Tibial artery (tissue), 4 donors: ENCODE measurements at regions not wholly inside any gene's neighbourhood (a gene's known extent, or its start where the extent isn't known, plus 50 kb on each side); places are given as distances from the start of the nearest gene placed in this dataset.

Experiments
- DNase-seq, 2 donors: peaks; one replicate each; pipeline ENCODE4 v3.0.0-alpha.2; 2019
- H3K27ac ChIP-seq, 2 donors: fragments of 200-600 bp; sonication (generic) in 1 of 2; 1 replicate in 1 of 2; 2 replicates in 1 of 2; pipeline ENCODE4 v1.5.1; 2018 to 2019; ENCODE audit warnings: mild to moderate bottlenecking in 1 of 2
- H3K27me3 ChIP-seq, 2 donors: fragments of 200-600 bp; sonication (generic) in 1 of 2; one replicate each; pipeline versions ENCODE4 v1.5.1 to v1.6.0; 2016 to 2019
- H3K36me3 ChIP-seq, 3 donors: fragments of 200-600 bp; sonication (generic) in 2 of 3; one replicate each; pipeline ENCODE4 v1.5.1; 2016 to 2019; ENCODE audit warnings: mild to moderate bottlenecking in 2 of 3
- H3K4me1 ChIP-seq, 4 donors: fragments of 200-600 bp; sonication (generic) in 2 of 4; 1 replicate in 3 of 4; 2 replicates in 1 of 4; pipeline ENCODE4 v1.5.1; 2016 to 2019
- H3K4me3 ChIP-seq, 2 donors: fragments of 200-600 bp; sonication (generic) in 1 of 2; 1 replicate in 1 of 2; 2 replicates in 1 of 2; pipeline ENCODE4 v1.5.1; 2018 to 2019; ENCODE audit warnings: mild to moderate bottlenecking in 2 of 2
- H3K9me3 ChIP-seq, 3 donors: fragments of 200-600 bp; sonication (generic) in 1 of 3; one replicate each; pipeline ENCODE4 v1.5.1; 2016 to 2019
- intact Hi-C: fragments of 100-400 bp; cut with DNase I; formaldehyde crosslinking; loops from one replicate; pipeline ENCODE4 v1.15.0; 2023; ENCODE audit warnings: low total_unique reads
- TF ChIP-seq, protein P1 (sequence below), 2 experiments: fragments of 200-600 bp in 1 of 2; fragments of 450-650 bp in 1 of 2; IDR thresholded peaks; one replicate each; pipeline ENCODE4 v1.5.1; 2017 to 2019; ENCODE audit warnings: antibody characterized with exemption in 2 of 2, mild to moderate bottlenecking in 1 of 2, moderate library complexity in 1 of 2

DNA sequence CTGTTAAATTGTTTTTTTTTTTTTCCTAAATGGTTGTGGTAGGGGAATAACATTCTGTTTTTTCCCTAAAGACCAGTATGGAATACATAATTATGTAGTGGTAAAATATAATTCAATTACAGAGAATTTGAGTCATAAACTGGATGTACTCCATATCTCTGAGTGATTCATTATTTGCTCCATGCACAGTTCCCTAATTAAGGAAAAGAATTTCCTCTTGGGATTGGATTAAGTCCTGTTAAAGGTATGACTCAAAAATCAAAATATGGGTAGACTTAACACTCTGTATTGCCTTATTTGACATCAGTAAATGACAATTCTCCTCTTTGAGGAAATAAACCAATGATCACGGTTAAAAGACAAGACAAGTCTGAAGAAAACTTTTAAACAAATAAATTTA lies 78.0 kb upstream of the KCNH8 start:
- DNase-seq, result no peak
- no peaks in the 10 kb centered on the region for H3K9me3 ChIP-seq
- intact Hi-C loops, result no loop called here
- TF ChIP-seq, protein P1, sequence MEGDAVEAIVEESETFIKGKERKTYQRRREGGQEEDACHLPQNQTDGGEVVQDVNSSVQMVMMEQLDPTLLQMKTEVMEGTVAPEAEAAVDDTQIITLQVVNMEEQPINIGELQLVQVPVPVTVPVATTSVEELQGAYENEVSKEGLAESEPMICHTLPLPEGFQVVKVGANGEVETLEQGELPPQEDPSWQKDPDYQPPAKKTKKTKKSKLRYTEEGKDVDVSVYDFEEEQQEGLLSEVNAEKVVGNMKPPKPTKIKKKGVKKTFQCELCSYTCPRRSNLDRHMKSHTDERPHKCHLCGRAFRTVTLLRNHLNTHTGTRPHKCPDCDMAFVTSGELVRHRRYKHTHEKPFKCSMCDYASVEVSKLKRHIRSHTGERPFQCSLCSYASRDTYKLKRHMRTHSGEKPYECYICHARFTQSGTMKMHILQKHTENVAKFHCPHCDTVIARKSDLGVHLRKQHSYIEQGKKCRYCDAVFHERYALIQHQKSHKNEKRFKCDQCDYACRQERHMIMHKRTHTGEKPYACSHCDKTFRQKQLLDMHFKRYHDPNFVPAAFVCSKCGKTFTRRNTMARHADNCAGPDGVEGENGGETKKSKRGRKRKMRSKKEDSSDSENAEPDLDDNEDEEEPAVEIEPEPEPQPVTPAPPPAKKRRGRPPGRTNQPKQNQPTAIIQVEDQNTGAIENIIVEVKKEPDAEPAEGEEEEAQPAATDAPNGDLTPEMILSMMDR (IDR thresholded peaks at IDR 0.05), result no peak
- no peaks in the 10 kb centered on the region for H3K4me1 ChIP-seq
- no peak overlapping the region for H3K4me3 ChIP-seq
- H3K27ac ChIP-seq, result no peak overlapping the region
- H3K27me3 ChIP-seq, result no peaks in the 10 kb centered on the region
- no peaks in the 10 kb centered on the region for H3K36me3 ChIP-seq

DNA sequence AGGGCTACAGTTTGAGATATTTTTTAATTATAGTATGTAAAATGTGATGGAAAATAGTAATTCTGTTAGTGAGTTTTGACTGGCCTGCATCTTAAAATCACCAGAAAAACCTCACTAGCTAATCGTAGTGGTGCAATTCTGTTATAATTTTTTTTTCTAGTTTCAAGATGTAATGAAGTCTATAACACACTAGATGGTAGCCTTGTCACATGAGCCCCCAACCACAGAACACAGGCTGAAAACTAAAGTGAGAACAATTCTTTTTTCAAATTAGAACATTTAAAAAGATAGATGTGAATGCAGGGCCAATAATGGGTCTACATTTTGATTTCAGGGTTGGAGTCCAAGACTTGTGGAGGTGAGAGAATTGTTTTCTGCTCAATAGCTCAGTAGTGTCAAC lies 83.3 kb upstream of the KCNH8 start:
- intact Hi-C loops, result loop anchor here (10.0 kb wide), 1 partner anchor 800 kb away; no protein-coding TSS in a partner anchor
- Histone ChIP-seq H3K4me3 (no peak overlapping the region), H3K9me3 (no peaks in the 10 kb centered on the region), H3K27me3 (no peaks in the 10 kb centered on the region), H3K36me3 (no peaks in the 10 kb centered on the region), H3K4me1 (no peaks in the 10 kb centered on the region), H3K27ac (no peak overlapping the region)
- no peak for DNase-seq
- TF ChIP-seq, protein P1 (IDR thresholded peaks at IDR 0.05), result peak; percentile 22 to 33

DNA sequence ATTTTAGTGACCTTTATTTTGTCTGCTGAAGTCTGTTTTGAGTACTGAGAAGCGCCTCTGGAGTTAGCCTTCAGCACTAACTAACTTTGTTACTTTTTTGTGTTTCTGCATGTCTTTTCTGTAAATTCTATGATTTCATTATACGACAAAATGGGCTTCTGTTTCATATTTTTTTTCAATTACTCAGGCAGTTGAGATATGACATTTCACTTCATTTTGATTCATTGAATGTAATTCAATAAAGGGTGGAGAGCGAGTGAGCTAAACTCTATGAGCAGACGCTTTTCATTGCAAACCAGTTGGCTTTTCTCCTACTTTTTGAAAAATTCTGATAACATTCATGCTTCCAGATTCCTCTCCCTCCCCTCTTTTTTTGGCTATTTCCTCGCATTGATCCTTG lies 84.4 kb upstream of the KCNH8 start:
- Histone ChIP-seq H3K27ac (no peak overlapping the region), H3K9me3 (no peaks in the 10 kb centered on the region), H3K27me3 (no peaks in the 10 kb centered on the region), H3K36me3 (no peaks in the 10 kb centered on the region), H3K4me1 (no peaks in the 10 kb centered on the region), H3K4me3 (no peak overlapping the region)
- TF ChIP-seq, protein P1 (IDR thresholded peaks at IDR 0.05), result no peak
- intact Hi-C loops, result loop anchor here (10.0 kb wide), 1 partner anchor 801 kb away; no protein-coding TSS in a partner anchor
- DNase-seq, result no peak

DNA sequence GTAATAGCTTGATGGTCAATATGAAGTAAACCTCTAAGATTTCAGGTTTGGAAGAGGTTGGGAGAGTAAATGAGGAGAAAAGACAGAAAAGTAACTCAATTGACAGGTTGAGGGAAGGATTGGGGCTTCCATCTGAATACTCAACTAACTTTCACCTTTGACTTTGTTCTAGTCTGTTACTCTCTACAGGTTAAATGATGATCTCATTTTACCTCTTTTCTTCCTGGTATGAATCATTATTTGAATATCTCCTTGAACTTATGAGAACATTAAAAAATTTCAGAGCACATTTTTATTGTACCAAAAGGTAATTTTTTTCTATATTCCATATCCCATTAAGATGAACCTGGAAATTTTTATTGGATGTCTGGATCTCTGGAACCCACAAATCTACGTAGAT lies 87.9 kb upstream of the KCNH8 start:
- H3K9me3 ChIP-seq, result no peaks in the 10 kb centered on the region
- H3K4me3 ChIP-seq, result no peak overlapping the region
- no peaks in the 10 kb centered on the region for H3K4me1 ChIP-seq
- no peak overlapping the region for H3K27ac ChIP-seq
- TF ChIP-seq, protein P1 (IDR thresholded peaks at IDR 0.05), result no peak
- H3K36me3 ChIP-seq, result no peaks in the 10 kb centered on the region
- intact Hi-C loops, result loop anchor here (10.0 kb wide), 1 partner anchor 804 kb away; no protein-coding TSS in a partner anchor
- DNase-seq, result no peak
- H3K27me3 ChIP-seq, result no peaks in the 10 kb centered on the region

DNA sequence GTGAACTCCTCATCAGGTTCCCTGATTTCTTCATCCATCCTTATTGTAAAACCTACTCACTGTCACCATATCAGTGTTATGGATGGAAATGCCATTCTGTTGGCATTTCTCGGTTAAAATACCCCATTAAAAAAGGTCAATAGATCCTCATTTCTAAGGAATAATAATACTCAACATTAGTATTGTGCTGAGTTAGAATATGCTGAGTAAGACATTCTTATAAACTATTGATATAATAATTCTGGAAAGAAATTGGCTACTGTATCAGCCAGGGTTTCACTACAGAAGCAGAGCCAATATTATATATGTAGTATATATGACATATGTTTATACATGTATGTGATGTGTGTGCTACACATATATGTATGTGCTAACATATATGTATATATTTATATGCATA lies 95.4 kb upstream of the KCNH8 start:
- no peak for DNase-seq
- no peak overlapping the region for H3K4me3 ChIP-seq
- H3K27ac ChIP-seq, result no peak overlapping the region
- no peaks in the 10 kb centered on the region for H3K4me1 ChIP-seq
- no peaks in the 10 kb centered on the region for H3K9me3 ChIP-seq
- no peaks in the 10 kb centered on the region for H3K36me3 ChIP-seq
- intact Hi-C loops, result loop anchor here (5.0 kb wide), 1 partner anchor 124 kb away; no protein-coding TSS in a partner anchor
- TF ChIP-seq, protein P1 (IDR thresholded peaks at IDR 0.05), result no peak
- no peaks in the 10 kb centered on the region for H3K27me3 ChIP-seq

DNA sequence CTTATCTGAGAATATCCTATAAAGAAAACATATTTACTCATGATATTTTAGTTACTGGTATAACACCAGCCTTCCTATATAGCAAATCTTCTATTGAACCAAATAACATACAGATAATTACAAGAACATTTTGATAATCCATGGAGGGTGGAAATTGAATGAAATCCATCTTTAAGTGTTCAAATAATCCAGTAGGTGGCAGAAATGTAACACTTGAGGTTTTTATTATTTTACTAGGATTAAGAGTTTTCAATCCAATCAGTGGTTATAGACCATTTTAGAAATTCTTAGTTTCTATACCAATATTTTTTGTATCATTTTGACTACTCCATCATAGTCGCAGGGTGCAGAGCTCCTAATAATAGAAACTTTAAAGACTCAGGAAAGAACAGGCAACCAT lies 101.9 kb upstream of the KCNH8 start:
- Histone ChIP-seq H3K4me1 (no peaks in the 10 kb centered on the region), H3K9me3 (no peaks in the 10 kb centered on the region), H3K27me3 (no peaks in the 10 kb centered on the region), H3K27ac (no peak overlapping the region), H3K36me3 (no peaks in the 10 kb centered on the region), H3K4me3 (no peak overlapping the region)
- DNase-seq, result no peak
- TF ChIP-seq, protein P1 (IDR thresholded peaks at IDR 0.05), result peak in 1 of 2 experiments; percentile 6
- intact Hi-C loops, result no loop called here
